HG03571 (cell line): ENCODE measurements at regions not wholly inside any gene's neighbourhood (a gene's known extent, or its start where the extent isn't known, plus 50 kb on each side); places are given as distances from the start of the nearest gene placed in this dataset.

Source experiments
- ATAC-seq: cut with Tn5 transposase; IDR thresholded peaks from one replicate; pipeline ENCODE4 v1.9.1; 2021; ENCODE audit not compliant: unreplicated experiment

DNA sequence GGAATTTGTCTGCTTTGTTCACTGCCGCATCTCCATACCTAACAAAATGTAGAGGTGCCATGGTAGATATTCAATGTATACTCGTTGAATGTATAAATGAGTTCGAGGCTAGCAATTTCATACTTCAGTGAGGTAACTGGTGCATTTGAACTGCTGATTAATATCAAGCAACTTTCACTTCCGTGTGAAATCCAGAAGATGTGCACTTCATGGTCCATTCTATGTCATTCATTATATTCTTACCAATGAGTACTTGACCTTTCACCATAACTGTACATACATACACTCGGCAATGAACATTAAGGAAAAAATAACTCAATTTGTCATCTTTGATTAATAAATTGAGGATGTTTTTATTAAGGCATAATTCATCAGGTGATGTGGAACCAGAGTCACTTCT lies 598.5 kb downstream of the ZNF385D start:
- no peak for ATAC-seq

- no peak for ATAC-seq
Measured at GRCh38 chr3:21142949-21143348, 608.1 kb downstream of the ZNF385D start.

DNA sequence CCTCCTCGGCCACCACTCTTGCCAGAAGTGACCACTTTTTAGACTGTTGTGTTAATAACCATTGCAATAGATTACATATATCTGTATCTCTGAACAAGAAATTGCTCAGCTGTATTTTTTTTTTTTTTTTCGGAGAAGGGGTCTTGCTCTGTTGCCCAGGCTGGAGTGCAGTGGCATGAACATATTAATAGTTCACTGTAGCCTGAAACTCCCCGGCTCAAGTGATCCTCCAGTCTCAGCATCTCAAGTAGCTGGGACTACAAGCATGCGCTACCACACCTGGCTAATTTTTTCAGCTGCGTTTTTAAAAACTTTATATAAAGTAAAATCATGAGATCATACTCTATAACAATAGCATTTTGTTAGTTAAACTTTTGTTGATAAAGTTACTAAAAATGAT lies 609.0 kb downstream of the ZNF385D start:
- ATAC-seq, result no peak

- no peak for ATAC-seq
Measured at GRCh38 chr3:21140785-21141184, 610.2 kb downstream of the ZNF385D start.

GRCh38 chr3:21138085-21138484 lies 612.9 kb downstream of the ZNF385D start:
- ATAC-seq, result no peak

DNA sequence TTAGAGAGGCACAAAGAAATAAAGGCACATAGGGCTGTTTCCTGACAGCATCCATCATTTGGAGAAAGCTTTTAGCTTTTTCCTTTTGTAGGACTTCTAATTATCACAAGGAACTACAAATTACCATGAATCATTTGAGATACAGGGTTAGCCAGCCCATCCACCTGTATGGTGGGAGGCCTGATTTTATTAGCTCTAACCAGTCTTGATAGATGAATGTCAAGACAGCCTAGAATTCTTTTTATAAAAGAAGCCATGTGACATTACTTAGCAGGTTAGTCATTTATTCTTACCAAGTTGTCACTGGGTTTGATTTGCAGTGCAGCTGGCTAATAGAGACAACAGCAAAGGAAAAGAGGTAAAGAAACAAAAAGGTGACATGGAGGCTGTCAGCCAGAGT lies 618.1 kb downstream of the ZNF385D start:
- no peak for ATAC-seq

GRCh38 chr3:21120826-21121225 lies 630.2 kb downstream of the ZNF385D start:
- ATAC-seq, result no peak

DNA sequence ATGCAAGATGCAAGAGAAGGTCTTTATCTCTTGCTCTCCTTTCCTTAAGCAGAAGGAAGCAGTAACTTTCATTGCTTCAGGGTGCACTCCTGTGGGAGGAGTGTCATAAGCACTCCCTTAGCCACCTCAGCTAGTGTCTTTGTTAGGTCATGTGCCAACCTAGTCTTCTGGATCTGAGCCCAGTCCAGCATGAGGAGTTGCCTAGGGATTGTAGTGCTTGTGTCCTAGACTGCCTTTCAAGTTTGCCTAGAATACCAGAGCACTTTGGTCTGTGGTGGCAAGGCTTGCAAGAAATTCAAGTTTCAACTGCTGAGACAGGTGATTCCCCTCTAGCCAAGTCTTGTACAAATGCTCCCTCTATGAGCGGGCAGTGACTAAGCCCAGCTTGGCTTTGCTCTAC lies 633.6 kb downstream of the ZNF385D start:
- no peak for ATAC-seq

GRCh38 chr3:21109056-21109455 lies 642.0 kb downstream of the ZNF385D start:
- ATAC-seq, result no peak

DNA sequence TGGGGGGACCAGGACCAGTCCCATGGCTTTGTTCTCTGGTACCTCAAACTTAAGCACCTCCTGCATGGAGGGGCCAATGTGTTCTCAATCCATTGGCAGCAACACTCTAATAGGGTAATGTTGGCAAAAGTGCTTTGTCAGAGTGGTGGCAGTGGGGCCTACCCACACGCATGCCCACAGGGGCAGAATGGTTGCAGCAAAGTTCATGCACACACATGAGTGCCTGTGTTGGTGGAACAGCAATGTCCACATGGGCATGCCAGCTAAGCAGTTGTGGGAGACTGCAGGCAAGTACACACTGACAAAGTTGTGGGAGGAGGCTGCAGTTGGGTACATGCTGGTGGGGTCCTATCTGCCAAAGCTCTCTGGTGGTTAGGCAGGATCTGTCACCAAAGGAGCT lies 645.2 kb downstream of the ZNF385D start:
- ATAC-seq, result no peak

- ATAC-seq, result no peak
Measured at GRCh38 chr3:21100656-21101359, 650.2 kb downstream of the ZNF385D start.

GRCh38 chr3:21094686-21095085 lies 656.3 kb downstream of the ZNF385D start:
- no peak for ATAC-seq

DNA sequence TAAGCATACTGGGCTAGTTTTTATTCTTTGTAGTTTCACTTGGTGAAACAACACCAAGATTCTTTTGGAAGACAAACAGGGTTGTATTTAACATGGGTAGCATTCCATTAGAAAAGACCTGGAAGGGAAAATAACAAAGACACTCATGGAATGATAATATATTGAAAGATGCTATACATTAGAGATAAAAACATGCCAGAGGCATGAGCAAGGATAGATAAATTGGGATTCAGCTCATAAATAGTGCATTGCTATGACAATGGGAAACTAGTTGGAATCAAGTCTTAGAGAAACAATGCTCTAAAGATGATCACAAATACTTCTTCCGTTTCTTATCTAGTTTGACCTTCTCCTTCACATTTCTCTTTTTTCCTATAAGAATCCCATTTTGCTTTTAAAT lies 677.4 kb downstream of the ZNF385D start:
- no peak for ATAC-seq

DNA sequence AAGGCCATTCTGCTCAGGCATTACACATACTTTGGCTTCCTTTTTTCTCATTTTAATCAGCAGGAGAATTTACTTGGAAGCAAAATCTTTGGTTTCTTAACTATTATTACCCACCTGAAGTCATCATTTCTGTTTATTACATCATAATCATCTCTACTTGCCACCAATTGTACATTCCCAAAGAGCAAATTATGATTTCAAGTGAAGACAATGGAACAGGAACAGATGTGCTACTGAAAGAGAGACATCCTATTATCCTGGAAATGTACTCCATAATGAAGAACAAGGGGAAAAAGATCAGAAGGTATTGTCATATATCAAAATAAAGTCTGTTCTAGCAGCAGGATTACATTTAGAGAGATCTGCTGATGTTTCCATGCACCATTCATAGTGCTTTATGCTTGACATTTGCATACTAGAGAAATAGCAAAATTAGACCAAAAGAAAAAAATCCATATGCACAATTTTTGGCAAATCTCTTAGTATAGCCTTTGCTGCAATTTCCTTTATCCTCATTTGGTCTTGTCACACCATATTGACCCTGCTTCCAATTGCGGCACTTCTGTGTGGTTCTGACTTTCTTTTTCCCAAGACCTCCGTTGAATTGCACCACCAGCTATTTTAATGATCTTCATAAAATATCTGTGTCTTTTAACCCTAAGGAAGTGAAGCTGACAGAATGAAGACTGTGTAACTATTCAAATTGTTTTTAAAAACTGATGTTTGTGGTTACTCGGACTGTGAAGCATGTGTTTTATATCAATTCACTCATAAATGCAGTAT lies 683.8 kb downstream of the ZNF385D start:
- ATAC-seq, result no peak

- no peak for ATAC-seq
Measured at GRCh38 chr3:21062831-21063294, 688.1 kb downstream of the ZNF385D start.

DNA sequence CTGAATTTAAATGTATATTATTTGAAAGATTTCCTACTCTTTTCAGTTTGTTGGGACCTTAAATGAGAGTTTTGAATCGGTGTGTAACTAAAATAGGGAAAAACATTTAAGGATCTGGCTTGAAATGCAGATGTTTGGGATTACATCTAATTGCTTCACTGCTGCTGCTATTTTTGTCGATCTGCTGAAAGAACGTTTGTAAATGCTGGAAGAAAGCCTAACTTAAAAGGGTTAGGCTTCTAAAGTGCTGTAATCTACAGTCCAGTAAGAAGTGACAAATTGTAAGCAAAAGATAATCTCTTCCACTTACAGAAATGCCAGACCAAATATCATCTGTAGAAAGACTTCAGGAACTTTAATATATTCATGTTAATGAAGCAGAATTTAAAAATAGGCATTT lies 691.6 kb downstream of the ZNF385D start:
- no peak for ATAC-seq

GRCh38 chr3:21056293-21056692 lies 694.7 kb downstream of the ZNF385D start:
- ATAC-seq, result no peak

DNA sequence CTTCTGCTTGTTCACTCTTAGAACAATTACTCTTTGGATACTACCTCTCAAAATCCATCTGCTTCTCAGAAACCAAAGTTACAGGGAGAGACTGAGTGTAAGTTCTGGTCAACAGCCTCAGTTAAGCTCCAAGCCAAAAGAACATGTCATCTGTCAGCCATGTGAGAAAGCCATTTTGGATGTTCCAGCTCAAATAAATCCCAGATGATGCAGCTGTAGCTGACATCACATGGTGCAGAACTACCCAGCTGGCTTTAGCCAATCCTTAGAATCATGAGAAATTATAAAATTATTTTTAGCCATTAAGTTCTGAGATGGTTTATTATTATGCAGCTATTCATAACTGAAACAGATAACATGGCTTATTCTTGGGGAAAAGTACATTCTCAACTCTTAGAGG lies 696.0 kb downstream of the ZNF385D start:
- no peak for ATAC-seq

- ATAC-seq, result no peak
Measured at GRCh38 chr3:21054064-21054463, 696.9 kb downstream of the ZNF385D start.

DNA sequence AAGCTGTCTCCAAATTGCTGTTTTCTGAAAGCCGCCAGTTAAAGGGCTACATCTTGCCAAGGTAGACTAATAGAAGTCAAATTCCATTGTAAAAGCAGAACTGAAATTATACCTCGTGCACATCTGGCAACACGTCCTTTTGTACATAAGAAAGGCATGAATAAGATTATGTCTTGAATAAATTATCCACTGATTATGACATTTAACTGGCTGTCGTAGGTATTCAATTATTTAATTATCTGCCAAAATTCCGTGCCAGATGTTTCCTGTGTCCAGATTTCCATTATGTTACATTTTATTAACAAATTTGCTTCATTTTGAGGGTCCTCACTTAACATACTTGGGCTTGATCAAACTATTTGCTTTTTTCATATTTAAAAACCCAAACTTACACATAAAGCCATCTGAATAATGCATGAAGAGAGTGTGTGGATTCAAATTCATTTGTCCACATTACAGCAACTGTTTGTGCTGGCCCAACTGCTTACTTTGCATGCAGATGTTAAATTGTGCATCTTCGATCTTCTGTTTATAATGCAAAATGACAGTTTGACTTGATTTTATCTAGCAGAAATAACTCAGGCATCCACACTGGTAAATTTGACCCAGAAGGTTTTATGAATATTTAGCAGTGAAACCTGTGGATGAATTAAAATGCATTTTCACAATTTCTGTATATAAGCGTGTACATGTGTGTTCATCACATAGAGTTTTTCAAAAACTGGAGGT lies 701.5 kb downstream of the ZNF385D start:
- no peak for ATAC-seq

DNA sequence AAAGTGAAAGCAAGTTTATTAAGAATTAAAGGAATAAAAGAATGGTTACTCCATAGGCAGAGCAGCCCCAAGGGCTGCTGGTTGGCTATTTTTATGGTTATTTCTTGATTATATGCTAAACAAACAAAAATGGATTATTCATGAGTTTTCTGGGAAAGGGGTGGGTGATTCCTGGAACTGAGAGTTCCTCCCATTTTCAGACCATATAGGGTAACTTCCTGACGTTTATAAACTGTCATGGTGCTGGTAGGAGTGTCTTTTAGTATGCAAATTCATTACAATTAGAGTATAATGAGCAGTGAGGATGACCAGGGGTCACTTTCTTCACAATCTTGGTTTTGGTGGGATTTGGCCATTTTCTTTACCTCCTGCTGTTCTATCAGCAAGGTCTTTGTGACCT lies 707.9 kb downstream of the ZNF385D start:
- ATAC-seq, result no peak

DNA sequence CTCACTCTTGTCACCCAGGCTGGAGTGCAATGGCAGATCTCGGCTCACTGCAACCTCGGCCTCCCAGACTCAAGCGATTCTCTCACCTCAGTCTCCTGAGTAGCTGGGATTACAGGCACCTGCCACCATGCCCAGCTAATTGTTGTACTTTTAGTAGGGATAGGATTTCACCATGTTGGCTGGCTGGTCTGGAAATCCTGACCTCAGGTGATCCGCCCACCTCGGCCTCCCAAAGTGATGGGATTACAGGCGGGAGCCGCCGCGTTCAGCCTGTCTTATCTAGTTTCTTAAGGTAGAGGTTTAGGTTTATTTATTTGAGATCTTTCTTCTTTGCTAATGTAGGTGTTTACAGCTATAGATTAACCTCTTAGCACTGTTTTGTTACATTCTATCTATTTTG lies 708.8 kb downstream of the ZNF385D start:
- no peak for ATAC-seq
